ENCODE measurements at regions not wholly inside any gene's neighbourhood (a gene's known extent, or its start where the extent isn't known, plus 50 kb on each side); places are given as distances from the start of the nearest gene placed in this dataset.

- in situ Hi-C loops (cut with HindIII; ENCODE audit: low sequenced_read_pairs) = no loop called here
- DNase-seq (ENCODE audit: low spot score) = no peak
Observed at GRCh38 chr2:5905661-5906060, 213.5 kb downstream of the SOX11 start.

GRCh38 chr2:5908071-5908470 is 215.9 kb downstream of the SOX11 start:
- no peak for DNase-seq (ENCODE audit: low spot score)
- in situ Hi-C loops (cut with HindIII; ENCODE audit: low sequenced_read_pairs) = no loop called here

DNA sequence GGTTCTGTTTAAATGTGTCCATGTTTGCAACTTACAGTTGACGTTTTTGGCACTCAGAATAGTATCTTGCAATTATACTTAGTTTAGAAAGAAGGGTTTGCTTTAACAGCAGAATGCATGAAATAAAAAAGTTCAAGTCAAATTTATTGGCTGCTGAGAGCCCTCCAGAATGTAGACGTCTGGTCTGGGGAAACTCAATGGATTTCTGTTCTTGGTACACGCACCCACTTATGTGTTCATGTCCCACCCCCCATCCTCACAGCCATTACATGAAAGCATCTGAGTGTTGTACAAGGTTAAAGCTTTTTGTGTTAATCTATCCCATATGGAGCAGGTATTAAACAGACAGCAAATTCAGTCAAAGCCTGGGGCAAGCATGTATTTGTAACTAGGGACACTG is 219.5 kb downstream of the SOX11 start:
- no peak for DNase-seq (ENCODE audit: low spot score)

GRCh38 chr2:5913711-5914395 is 221.7 kb downstream of the SOX11 start:
- in situ Hi-C loops (cut with HindIII; ENCODE audit: low sequenced_read_pairs) = no loop called here
- no peak for DNase-seq (ENCODE audit: low spot score)

More for the DNA sequence above, 219.5 kb downstream of the SOX11 start:
- in situ Hi-C loops (cut with HindIII; ENCODE audit: low sequenced_read_pairs) = no loop called here

- in situ Hi-C loops (cut with HindIII; ENCODE audit: low sequenced_read_pairs) = no loop called here
Observed at GRCh38 chr2:5914811-5915611, 222.8 kb downstream of the SOX11 start.

DNA sequence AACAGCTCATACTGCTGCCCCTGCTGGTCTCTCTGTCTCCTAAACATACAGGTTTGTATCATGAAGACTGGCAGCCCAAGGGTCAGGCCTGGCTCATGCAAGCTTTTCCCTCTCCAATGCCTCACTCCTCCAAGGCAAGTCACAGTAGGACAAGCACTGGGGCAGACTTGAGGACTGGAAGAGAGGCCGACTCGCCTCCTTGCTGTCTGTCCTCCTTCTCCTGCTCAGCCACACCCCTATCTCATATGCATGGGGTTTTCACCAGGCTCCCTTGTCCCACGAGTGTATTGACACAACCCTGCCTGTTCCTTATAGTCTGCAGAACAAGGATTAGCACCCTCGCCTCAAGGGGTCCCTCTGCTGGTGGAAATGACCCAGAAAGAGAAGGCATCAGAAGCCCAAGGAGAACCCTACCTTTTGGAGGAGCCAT is 223.7 kb downstream of the SOX11 start:
- no peak for DNase-seq (ENCODE audit: low spot score)
- in situ Hi-C loops (cut with HindIII; ENCODE audit: low sequenced_read_pairs) = no loop called here

More at GRCh38 chr2:5914811-5915611, 222.8 kb downstream of the SOX11 start:
- no peak for DNase-seq (ENCODE audit: low spot score)

GRCh38 chr2:5921081-5921642 is 229.0 kb downstream of the SOX11 start:
- in situ Hi-C loops (cut with HindIII; ENCODE audit: low sequenced_read_pairs) = no loop called here
- DNase-seq (ENCODE audit: low spot score) = no peak

DNA sequence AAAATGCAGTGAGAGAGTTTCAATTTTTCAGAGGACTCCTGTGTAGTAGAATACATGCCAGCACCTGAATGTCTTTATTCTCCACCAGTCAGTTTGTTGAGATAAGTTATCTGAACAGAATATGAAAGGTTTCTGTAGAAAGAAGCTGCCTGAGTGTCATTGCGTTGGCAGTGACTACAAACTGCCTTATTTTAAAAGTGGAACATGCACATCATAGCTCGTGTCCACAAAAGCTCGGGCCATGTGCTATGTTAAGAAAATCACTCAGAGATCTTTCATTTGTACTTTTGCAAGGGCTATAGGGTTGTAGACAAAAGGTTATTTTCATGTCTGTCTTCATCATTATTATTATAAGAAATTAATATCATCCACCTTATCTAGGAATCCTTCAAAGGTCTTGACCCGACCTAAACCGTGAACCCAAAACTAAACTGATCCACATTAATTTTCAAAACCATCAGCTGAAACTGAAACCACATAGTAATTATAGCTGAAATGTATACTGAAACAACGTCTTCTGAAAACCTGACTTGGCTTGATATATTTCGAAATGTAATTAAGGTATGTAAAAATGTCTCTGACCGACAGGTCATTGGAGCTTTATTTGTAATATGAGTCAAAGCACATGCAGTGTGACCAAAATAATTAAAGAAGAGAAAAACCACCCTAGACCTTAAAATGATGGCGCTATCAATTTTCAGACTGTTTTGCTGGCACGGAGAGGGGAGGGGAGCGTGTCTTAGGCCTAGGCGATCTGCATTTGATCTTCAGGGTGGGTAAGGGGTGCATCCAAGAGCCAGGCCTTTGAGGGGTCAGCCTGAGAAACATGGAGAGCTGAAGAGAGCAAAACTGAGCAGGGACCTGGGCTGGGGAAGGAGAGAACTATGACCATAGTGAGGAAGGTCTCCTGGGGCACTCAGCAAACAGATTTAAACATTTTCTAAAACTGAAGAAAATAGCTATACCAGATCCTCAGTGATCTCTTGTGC is 232.1 kb downstream of the SOX11 start:
- in situ Hi-C loops (cut with HindIII; ENCODE audit: low sequenced_read_pairs) = no loop called here
- DNase-seq (ENCODE audit: low spot score) = no peak

DNA sequence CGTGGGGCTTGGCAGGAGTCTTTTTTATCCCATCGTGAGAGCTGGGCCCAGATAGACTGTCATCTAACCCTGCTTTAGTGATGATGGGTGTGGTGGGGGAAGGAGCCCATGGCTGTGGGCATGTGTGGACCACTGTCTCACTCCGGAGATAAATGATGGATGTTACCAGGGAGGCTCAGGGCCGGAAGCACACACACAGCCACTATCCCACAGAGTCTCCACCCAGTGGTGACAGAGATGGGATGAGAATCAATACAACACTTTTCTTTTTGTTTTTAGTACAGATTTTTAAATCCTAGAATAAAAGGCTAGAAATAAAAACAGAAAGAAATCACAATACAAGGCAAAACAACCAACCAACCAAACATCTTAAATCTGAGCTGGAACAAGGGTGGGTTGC is 233.4 kb downstream of the SOX11 start:
- in situ Hi-C loops (cut with HindIII; ENCODE audit: low sequenced_read_pairs) = no loop called here
- no peak for DNase-seq (ENCODE audit: low spot score)

DNA sequence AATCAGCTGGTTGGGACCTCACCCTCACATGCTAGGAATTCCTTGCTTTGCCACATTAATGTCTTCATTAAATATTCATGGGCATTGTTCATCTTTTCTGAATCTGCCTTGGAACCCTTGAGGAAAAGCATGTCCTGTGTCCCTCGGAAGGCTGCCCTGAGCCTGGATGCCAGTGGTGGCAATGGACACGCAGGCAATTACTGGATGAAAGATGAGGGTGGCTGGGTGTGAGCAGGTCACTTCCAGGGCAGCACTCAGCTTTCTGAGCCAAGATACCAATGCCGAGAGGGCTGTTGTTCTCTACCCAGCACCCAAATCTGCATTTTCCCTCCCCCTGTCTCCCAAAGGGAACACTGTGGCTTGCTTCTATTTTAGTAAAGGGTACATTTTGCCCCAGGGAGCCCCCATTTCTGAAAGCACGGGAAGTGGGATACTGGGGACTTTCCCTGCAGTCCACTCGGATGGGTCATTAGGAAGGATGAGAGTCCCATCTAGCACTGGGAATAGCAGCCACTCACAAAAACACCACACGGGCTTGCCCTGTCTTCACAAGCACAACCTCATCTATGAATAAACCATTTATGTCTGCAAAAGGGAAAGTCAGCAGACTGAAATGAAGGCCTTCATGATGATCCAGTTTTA is 234.8 kb downstream of the SOX11 start:
- no peak for DNase-seq (ENCODE audit: low spot score)
- in situ Hi-C loops (cut with HindIII; ENCODE audit: low sequenced_read_pairs) = no loop called here

DNA sequence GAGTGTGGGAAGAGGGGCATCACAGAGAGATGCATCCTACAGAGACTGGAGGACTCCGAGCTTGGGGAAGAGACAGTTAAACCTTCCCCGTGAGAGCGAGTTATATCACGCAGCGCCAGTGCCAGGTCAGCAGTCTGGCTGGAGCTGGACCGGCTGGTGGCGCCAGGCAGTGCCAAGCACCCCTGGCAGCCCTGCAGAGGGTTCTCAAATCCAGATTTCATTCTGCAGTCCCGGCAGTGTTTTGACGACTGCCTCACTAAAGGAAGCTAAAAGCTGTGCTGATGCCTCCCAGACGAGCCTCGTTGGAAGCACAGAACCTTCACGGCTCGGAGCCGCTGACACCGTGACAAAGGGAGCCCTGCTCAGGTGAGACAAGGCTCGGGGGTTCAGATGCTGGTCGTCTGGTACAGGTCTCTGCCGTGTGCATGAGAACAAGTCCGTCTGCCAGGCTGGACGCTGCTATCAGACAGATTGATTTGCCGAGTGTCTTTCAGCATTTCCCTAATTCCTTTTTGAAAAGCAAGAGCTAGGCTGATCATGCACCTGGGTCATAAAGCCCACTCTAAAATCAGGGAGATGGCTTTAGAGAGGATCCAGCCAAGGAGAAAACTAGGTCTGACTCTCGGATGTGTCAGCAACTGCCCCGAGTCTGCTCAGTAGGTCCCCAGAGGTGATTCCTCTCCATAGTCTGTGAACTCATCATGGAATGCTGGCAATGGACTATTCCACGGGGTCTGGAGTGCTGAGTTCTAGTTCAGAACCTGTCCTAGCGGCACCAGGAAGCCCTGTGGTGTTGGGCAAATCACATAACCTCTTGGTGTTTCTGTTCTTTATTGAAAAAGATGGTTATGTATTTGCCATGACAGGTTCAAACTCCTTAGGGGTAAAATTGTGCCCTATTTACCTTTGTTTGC is 240.6 kb downstream of the SOX11 start:
- in situ Hi-C loops (cut with HindIII; ENCODE audit: low sequenced_read_pairs) = no loop called here
- DNase-seq (ENCODE audit: low spot score) = peak; percentile 19

GRCh38 chr2:5933669-5934068 is 241.5 kb downstream of the SOX11 start:
- in situ Hi-C loops (cut with HindIII; ENCODE audit: low sequenced_read_pairs) = no loop called here
- DNase-seq (ENCODE audit: low spot score) = no peak

GRCh38 chr2:5937321-5937720 is 245.1 kb downstream of the SOX11 start:
- DNase-seq (ENCODE audit: low spot score) = no peak
- in situ Hi-C loops (cut with HindIII; ENCODE audit: low sequenced_read_pairs) = no loop called here

DNA sequence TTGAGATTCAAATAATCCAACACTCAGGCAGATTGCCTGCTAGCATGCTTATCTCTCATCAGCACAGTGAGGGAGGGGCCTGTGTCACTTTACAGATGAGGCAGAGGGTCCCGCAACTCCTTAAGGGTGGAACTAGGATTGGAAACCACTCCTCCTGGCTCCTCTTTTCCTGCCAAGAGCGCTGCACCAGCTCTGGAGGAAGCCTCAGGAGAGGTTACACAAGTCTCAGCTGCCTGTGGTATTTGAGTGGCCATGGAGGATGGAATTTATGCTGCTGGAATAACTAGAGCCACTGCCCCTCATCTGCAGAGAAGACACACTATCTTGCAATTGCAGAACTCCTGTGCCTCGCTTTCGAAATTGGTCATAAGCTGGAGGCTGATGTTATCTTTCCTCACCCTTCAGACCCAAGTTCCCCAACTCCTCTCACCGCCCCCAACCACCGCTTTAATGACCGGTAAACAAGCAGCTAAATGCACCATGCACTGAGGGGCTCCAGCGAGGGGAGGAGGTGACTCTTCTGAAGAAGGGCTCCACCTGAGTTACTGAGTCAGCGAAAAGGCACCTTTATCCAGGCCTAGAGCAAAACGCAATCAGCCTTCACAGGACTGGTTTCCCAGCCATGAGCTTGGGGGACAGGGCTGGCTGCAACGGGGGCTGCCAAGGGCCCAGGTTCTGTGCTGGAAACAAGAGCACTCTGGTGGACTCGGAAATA is 245.8 kb downstream of the SOX11 start:
- in situ Hi-C loops (cut with HindIII; ENCODE audit: low sequenced_read_pairs) = no loop called here
- no peak for DNase-seq (ENCODE audit: low spot score)

DNA sequence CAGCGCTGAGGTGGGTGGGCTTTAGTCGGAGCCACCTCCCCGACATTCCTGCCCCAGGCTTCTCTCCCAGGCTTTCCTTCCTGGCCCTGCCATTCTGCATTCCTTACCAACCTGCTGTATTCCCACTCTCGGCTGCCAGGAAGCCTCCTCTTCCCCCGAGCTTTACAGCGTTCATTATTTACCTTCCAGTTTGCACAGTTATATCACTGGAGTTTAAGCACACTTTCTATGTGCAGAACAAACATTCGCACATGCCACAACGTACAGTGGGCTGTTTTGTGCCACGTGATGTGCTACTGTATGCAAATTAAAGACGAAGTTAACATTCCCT is 246.3 kb downstream of the SOX11 start:
- in situ Hi-C loops (cut with HindIII; ENCODE audit: low sequenced_read_pairs) = no loop called here
- no peak for DNase-seq (ENCODE audit: low spot score)

GRCh38 chr2:5939553-5939952 is 247.4 kb downstream of the SOX11 start:
- in situ Hi-C loops (cut with HindIII; ENCODE audit: low sequenced_read_pairs) = no loop called here
- DNase-seq (ENCODE audit: low spot score) = no peak
